ENCODE measurements at regions not wholly inside any gene's neighbourhood (a gene's known extent, or its start where the extent isn't known, plus 50 kb on each side); places are given as distances from the start of the nearest gene placed in this dataset.

GRCh38 chr14:45790293-45790692 lies 537.3 kb upstream of the MIS18BP1 start:
- no peak overlapping the region for H2AFZ ChIP-seq
- 3 to 6% methylated on average over 1 of the region's 1 CpG for WGBS, 2 experiments (ENCODE audit: low coverage in 1 of 2, low lambda C conversion rate in 2 of 2, missing lambda C conversion rate in 2 of 2)
- in situ Hi-C loops (cut with MboI): no loop called here

DNA sequence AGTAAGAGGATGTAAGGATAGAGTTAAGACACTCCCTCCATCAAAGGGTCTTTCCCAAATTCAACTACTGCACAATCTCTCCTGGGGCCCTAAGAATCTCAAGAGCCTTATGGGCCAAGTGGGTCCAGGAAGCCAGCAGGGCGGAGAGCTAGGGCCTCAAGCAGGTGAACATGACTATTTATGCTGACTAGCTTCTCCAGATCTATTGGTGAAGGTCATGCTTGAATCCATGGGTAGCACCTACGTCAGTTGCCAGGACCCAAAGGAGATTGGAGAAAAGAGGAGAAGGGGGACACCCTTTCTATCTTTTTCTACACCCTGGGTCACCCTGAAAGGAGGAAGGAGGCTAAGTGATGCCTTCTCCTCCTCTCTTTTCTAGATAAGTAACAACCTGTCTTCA lies 534.2 kb upstream of the MIS18BP1 start:
- TF ChIP-seq EZH2 (IDR thresholded peaks at IDR 0.05; ENCODE audit: insufficient read depth, poor library complexity, severe bottlenecking): no peak
- no peak for TF ChIP-seq EZH2phosphoT487 (IDR thresholded peaks at IDR 0.05; ENCODE audit: insufficient read depth, low read depth)
- in situ Hi-C loops (cut with MboI): no loop called here

More at GRCh38 chr14:45790293-45790692, 537.3 kb upstream of the MIS18BP1 start:
- Histone ChIP-seq H3K9me2 (ENCODE audit: insufficient read depth) (no peaks in the 10 kb centered on the region), H3F3A (ENCODE audit: insufficient read depth) (no peaks in the 10 kb centered on the region), H3K27ac (no peak overlapping the region), H3K4me3 (no peak overlapping the region), H3K79me2 (ENCODE audit: insufficient read depth) (no peaks in the 10 kb centered on the region), H3K27me3 (replicated peaks; ENCODE audit: insufficient read depth) (no peaks in the 10 kb centered on the region), H3K9me3 (ENCODE audit: low read depth) (no peaks in the 10 kb centered on the region), H3K4me2 (ENCODE audit: unreplicated experiment) (no peak overlapping the region), H3K36me3 (ENCODE audit: low read depth) (no peaks in the 10 kb centered on the region), H3K9ac (no peak overlapping the region), H3K4me1 (ENCODE audit: insufficient read depth) (no peaks in the 10 kb centered on the region), H4K20me1 (ENCODE audit: insufficient read depth) (no peaks in the 10 kb centered on the region)
- TF ChIP-seq EZH2 (IDR thresholded peaks at IDR 0.05; ENCODE audit: insufficient read depth, poor library complexity, severe bottlenecking): no peak
- TF ChIP-seq EZH2phosphoT487 (IDR thresholded peaks at IDR 0.05; ENCODE audit: insufficient read depth, low read depth): no peak
- no peak for DNase-seq

GRCh38 chr14:45786266-45786665 lies 533.3 kb upstream of the MIS18BP1 start:
- Histone ChIP-seq H3K36me3 (ENCODE audit: low read depth) (no peaks in the 10 kb centered on the region), H3K27me3 (replicated peaks; ENCODE audit: insufficient read depth) (no peaks in the 10 kb centered on the region), H3K9me3 (ENCODE audit: low read depth) (no peaks in the 10 kb centered on the region), H3K27ac (no peak overlapping the region), H3K9ac (no peak overlapping the region), H3K4me2 (ENCODE audit: unreplicated experiment) (no peak overlapping the region), H4K20me1 (ENCODE audit: insufficient read depth) (no peaks in the 10 kb centered on the region), H3K79me2 (ENCODE audit: insufficient read depth) (no peaks in the 10 kb centered on the region), H2AFZ (no peak overlapping the region), H3K4me3 (no peak overlapping the region), H3K9me2 (ENCODE audit: insufficient read depth) (no peaks in the 10 kb centered on the region), H3K4me1 (ENCODE audit: insufficient read depth) (no peaks in the 10 kb centered on the region), H3F3A (ENCODE audit: insufficient read depth) (no peaks in the 10 kb centered on the region)
- no peak for TF ChIP-seq EZH2 (IDR thresholded peaks at IDR 0.05; ENCODE audit: insufficient read depth, poor library complexity, severe bottlenecking)
- no peak for TF ChIP-seq EZH2phosphoT487 (IDR thresholded peaks at IDR 0.05; ENCODE audit: insufficient read depth, low read depth)
- WGBS, 2 experiments (ENCODE audit: low coverage in 1 of 2, low lambda C conversion rate in 2 of 2, missing lambda C conversion rate in 2 of 2): 6% methylated on average over 1 of the region's 1 CpG
- DNase-seq: no peak
- in situ Hi-C loops (cut with MboI): no loop called here

More for the DNA sequence above, 534.2 kb upstream of the MIS18BP1 start:
- no peak for DNase-seq
- H3K79me2 ChIP-seq (ENCODE audit: insufficient read depth): no peaks in the 10 kb centered on the region
- no peak overlapping the region for H2AFZ ChIP-seq
- no peaks in the 10 kb centered on the region for H3K36me3 ChIP-seq (ENCODE audit: low read depth)
- no peaks in the 10 kb centered on the region for H4K20me1 ChIP-seq (ENCODE audit: insufficient read depth)
- no peak overlapping the region for H3K9ac ChIP-seq
- H3K27ac ChIP-seq: no peak overlapping the region
- H3K9me2 ChIP-seq (ENCODE audit: insufficient read depth): no peaks in the 10 kb centered on the region
- H3F3A ChIP-seq (ENCODE audit: insufficient read depth): no peaks in the 10 kb centered on the region
- 10 to 20% methylated on average over 2 of the region's 2 CpGs for WGBS, 2 experiments (ENCODE audit: low coverage in 1 of 2, low lambda C conversion rate in 2 of 2, missing lambda C conversion rate in 2 of 2)
- H3K4me1 ChIP-seq (ENCODE audit: insufficient read depth): no peaks in the 10 kb centered on the region
- no peak overlapping the region for H3K4me2 ChIP-seq (ENCODE audit: unreplicated experiment)
- no peaks in the 10 kb centered on the region for H3K27me3 ChIP-seq (replicated peaks; ENCODE audit: insufficient read depth)
- H3K4me3 ChIP-seq: no peak overlapping the region
- H3K9me3 ChIP-seq (ENCODE audit: low read depth): no peaks in the 10 kb centered on the region

- H3K27me3 ChIP-seq (replicated peaks; ENCODE audit: insufficient read depth): no peaks in the 10 kb centered on the region
- no peak overlapping the region for H2AFZ ChIP-seq
- H4K20me1 ChIP-seq (ENCODE audit: insufficient read depth): no peaks in the 10 kb centered on the region
- no peaks in the 10 kb centered on the region for H3K9me2 ChIP-seq (ENCODE audit: insufficient read depth)
- TF ChIP-seq EZH2 (IDR thresholded peaks at IDR 0.05; ENCODE audit: insufficient read depth, poor library complexity, severe bottlenecking) (no peak), EZH2phosphoT487 (IDR thresholded peaks at IDR 0.05; ENCODE audit: insufficient read depth, low read depth) (no peak)
- H3K4me2 ChIP-seq (ENCODE audit: unreplicated experiment): no peak overlapping the region
- 9 to 10% methylated on average over 1 of the region's 1 CpG for WGBS, 2 experiments (ENCODE audit: low coverage in 1 of 2, low lambda C conversion rate in 2 of 2, missing lambda C conversion rate in 2 of 2)
- no peaks in the 10 kb centered on the region for H3K79me2 ChIP-seq (ENCODE audit: insufficient read depth)
- H3K9ac ChIP-seq: no peak overlapping the region
- no peak for DNase-seq
- in situ Hi-C loops (cut with MboI): no loop called here
- no peaks in the 10 kb centered on the region for H3K36me3 ChIP-seq (ENCODE audit: low read depth)
- no peaks in the 10 kb centered on the region for H3K9me3 ChIP-seq (ENCODE audit: low read depth)
- no peaks in the 10 kb centered on the region for H3F3A ChIP-seq (ENCODE audit: insufficient read depth)
- H3K4me1 ChIP-seq (ENCODE audit: insufficient read depth): no peaks in the 10 kb centered on the region
- no peak overlapping the region for H3K4me3 ChIP-seq
- no peak overlapping the region for H3K27ac ChIP-seq
These were observed 532.2 kb upstream of the MIS18BP1 start for GRCh38 chr14:45785240-45785639.

DNA sequence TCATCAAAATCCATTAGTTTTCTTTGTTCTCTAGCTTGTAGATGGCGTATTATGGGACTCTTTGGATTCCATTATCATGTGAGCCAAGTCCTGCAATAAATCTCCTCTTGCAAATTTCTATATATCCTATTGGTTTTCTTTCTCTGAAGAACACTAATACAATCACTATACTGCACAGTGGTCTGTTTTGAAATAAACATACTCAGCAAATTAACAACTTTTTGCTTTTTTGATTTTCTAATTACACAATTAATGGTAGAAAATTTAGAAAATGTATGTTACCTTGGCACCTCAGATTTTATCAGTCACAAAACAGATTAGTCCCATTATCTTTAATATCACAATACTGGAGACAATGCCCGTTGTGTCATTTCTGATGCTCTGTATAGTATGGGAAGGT lies 513.2 kb upstream of the MIS18BP1 start:
- Histone ChIP-seq H3K9me3 (ENCODE audit: low read depth) (no peaks in the 10 kb centered on the region), H3K9me2 (ENCODE audit: insufficient read depth) (no peaks in the 10 kb centered on the region), H3K27me3 (replicated peaks; ENCODE audit: insufficient read depth) (no peaks in the 10 kb centered on the region), H4K20me1 (ENCODE audit: insufficient read depth) (no peaks in the 10 kb centered on the region), H3K4me2 (ENCODE audit: unreplicated experiment) (no peak overlapping the region), H3K27ac (no peak overlapping the region), H3F3A (ENCODE audit: insufficient read depth) (no peaks in the 10 kb centered on the region), H2AFZ (no peak overlapping the region), H3K4me3 (no peak overlapping the region), H3K36me3 (ENCODE audit: low read depth) (no peaks in the 10 kb centered on the region), H3K4me1 (ENCODE audit: insufficient read depth) (no peaks in the 10 kb centered on the region), H3K79me2 (ENCODE audit: insufficient read depth) (no peaks in the 10 kb centered on the region), H3K9ac (no peak overlapping the region)
- in situ Hi-C loops (cut with MboI): no loop called here
- 29 to 34% methylated on average over 2 of the region's 2 CpGs for WGBS, 2 experiments (ENCODE audit: low coverage in 1 of 2, low lambda C conversion rate in 2 of 2, missing lambda C conversion rate in 2 of 2)
- no peak for TF ChIP-seq EZH2 (IDR thresholded peaks at IDR 0.05; ENCODE audit: insufficient read depth, poor library complexity, severe bottlenecking)
- TF ChIP-seq EZH2phosphoT487 (IDR thresholded peaks at IDR 0.05; ENCODE audit: insufficient read depth, low read depth): no peak
- DNase-seq: no peak
